Gastrocnemius medialis (tissue), 4 donors: ENCODE measurements at regions not wholly inside any gene's neighbourhood (a gene's known extent, or its start where the extent isn't known, plus 50 kb on each side); places are given as distances from the start of the nearest gene placed in this dataset.

Experiments
- ATAC-seq, 2 donors: fragments of 150-250 bp; one replicate each; pipeline ENCODE4 v1.9.1; 2016
- DNase-seq, 2 donors: peaks; one replicate each; pipeline ENCODE4 v3.0.0-alpha.2; 2019
- H3K27ac ChIP-seq, 4 donors: fragments of 200-600 bp; sonication (generic); 1 replicate in 1 of 4; 2 replicates in 3 of 4; pipeline ENCODE4 v1.5.1; 2016 to 2018; ENCODE audit warnings: mild to moderate bottlenecking in 2 of 4, moderate library complexity in 1 of 4
- H3K27me3 ChIP-seq, 3 donors: fragments of 200-600 bp; sonication (generic) in 2 of 3; 1 replicate in 1 of 3; 2 replicates in 2 of 3; pipeline versions ENCODE4 v1.5.1 to v1.6.0; 2016 to 2019; ENCODE audit warnings: mild to moderate bottlenecking in 1 of 3, moderate library complexity in 1 of 3
- H3K36me3 ChIP-seq, 2 donors: fragments of 200-600 bp; sonication (generic) in 1 of 2; one replicate each; pipeline ENCODE4 v1.5.1; 2017 to 2018
- H3K4me1 ChIP-seq, 2 donors: fragments of 200-600 bp; sonication (generic) in 1 of 2; one replicate each; pipeline ENCODE4 v1.5.1; 2016 to 2017; ENCODE audit warnings: mild to moderate bottlenecking in 2 of 2
- H3K4me3 ChIP-seq, 4 donors: fragments of 200-600 bp; sonication (generic) in 3 of 4; 1 replicate in 1 of 4; 2 replicates in 3 of 4; pipeline ENCODE4 v1.5.1; 2016 to 2019; ENCODE audit warnings: mild to moderate bottlenecking in 2 of 4
- H3K9me3 ChIP-seq, 3 donors: fragments of 200-600 bp; sonication (generic) in 2 of 3; 1 replicate in 1 of 3; 2 replicates in 2 of 3; pipeline ENCODE4 v1.5.1; 2016 to 2019
- POLR2A ChIP-seq, 2 donors: fragments of 450-650 bp; IDR thresholded peaks; one replicate each; pipeline ENCODE4 v1.6.1; 2017; ENCODE audit warnings: antibody characterized with exemption in 2 of 2, mild to moderate bottlenecking in 2 of 2, moderate library complexity in 2 of 2
- in situ Hi-C, 4 donors: fragments of 200-750 bp; cut with MboI; loops; one replicate each; pipeline versions ENCODE4 v1.15.0 to v1.8.0; 2017; ENCODE audit warnings: low sequenced_read_pairs in 4 of 4
- intact Hi-C: fragments of 100-400 bp; cut with DNase I; formaldehyde crosslinking; loops from one replicate; pipeline ENCODE4 v1.15.1; 2023; ENCODE audit warnings: low total_unique reads
- TF ChIP-seq, protein P1 (sequence below), 5 experiments: fragments of 450-650 bp in 3 of 5; fragments of 200-600 bp in 2 of 5; sonication (generic) in 2 of 5; IDR thresholded peaks in 4 of 5; conservative IDR thresholded peaks in 1 of 5; 1 replicate in 4 of 5; 2 replicates in 1 of 5; pipeline ENCODE4 v1.5.1; 2016 to 2019; ENCODE audit warnings: antibody characterized with exemption in 5 of 5, mild to moderate bottlenecking in 3 of 5, moderate library complexity in 3 of 5

DNA sequence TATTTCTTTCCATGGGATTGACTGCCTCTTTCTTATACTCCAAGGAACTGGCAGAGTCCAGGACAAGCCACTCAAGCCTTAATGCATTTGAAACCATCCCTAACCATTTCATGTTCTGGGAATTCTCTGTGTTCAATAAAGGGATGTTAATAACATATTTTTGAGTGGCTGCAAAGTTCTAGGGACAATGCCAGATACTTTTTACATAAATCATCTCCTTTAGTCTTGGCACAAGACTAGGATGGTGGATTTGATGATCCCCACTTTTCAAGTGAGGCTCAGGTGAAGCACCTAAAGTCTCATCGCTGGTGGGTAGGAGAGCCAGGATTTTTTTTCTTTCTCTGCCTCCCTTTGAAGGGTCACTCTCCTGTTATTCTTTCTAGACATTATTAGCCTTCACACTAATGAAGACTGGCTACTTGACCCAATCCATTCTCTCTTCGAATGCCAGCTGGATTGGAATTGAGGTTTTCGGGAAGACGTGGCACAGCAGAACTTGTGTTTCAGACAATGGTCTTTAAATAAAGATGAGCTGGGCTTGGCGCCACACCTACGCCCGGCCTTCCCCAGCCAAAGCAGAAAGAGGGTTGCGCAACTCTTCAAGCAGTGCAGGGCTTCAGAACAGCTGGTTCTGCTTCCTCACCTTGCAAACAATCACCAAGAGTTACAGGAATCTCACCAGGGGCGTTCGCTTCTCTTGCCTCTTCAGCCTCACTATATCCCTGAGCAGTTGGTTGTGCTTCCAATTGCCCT, 73.8 kb upstream of the BMPER start:
- peaks cover 21 to 22% of the 10 kb centered on the region in 2 donors for H3K4me1 ChIP-seq
- no peaks in the 10 kb centered on the region for H3K27me3 ChIP-seq
- H3K9me3 ChIP-seq, result no peaks in the 10 kb centered on the region
- H3K36me3 ChIP-seq, result no peaks in the 10 kb centered on the region
- in situ Hi-C loops, result no loop called here
- DNase-seq (peak; percentile 61 to 79), ATAC-seq (peak; percentile 89 to 95)
- TF ChIP-seq, protein P1, sequence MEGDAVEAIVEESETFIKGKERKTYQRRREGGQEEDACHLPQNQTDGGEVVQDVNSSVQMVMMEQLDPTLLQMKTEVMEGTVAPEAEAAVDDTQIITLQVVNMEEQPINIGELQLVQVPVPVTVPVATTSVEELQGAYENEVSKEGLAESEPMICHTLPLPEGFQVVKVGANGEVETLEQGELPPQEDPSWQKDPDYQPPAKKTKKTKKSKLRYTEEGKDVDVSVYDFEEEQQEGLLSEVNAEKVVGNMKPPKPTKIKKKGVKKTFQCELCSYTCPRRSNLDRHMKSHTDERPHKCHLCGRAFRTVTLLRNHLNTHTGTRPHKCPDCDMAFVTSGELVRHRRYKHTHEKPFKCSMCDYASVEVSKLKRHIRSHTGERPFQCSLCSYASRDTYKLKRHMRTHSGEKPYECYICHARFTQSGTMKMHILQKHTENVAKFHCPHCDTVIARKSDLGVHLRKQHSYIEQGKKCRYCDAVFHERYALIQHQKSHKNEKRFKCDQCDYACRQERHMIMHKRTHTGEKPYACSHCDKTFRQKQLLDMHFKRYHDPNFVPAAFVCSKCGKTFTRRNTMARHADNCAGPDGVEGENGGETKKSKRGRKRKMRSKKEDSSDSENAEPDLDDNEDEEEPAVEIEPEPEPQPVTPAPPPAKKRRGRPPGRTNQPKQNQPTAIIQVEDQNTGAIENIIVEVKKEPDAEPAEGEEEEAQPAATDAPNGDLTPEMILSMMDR (IDR thresholded peaks at IDR 0.05 in 4 of 5, conservative IDR thresholded peaks at IDR 0.05 in 1 of 5), result no peak
- TF ChIP-seq POLR2A (IDR thresholded peaks at IDR 0.05), result no peak
- intact Hi-C loops, result no loop called here
- peak overlapping the region; percentile 15 to 76 (median 34) for H3K27ac ChIP-seq
- H3K4me3 ChIP-seq, result peak overlapping the region in 1 of 4 donors; percentile 18

DNA sequence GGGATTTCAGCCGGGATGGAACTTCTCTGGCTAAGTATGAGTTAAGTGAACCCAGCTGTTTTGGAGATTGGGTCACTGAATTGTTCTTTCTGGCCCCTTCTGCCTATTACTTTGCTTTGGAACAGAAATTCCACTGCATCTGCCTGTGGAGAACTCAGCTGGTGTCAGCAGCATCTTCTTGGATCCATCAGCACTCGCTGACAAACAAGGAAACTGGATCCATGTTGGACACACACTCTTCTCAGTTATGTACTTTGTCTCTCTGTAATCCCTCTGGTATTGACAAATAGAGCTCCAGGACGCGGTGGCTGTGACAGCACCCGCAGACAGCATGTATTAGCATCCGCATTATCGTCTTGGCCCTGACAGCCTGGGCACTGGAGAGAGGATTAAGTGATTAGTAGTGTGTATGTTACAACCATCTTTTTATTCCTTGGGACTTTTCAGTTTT, 73.0 kb upstream of the BMPER start:
- in situ Hi-C loops, result no loop called here
- Histone ChIP-seq H3K27ac (peak overlapping the region; percentile 15 to 76 (median 34)), H3K36me3 (no peaks in the 10 kb centered on the region), H3K27me3 (no peaks in the 10 kb centered on the region), H3K9me3 (no peaks in the 10 kb centered on the region), H3K4me3 (peak overlapping the region in 1 of 4 donors; percentile 18), H3K4me1 (peaks cover 21 to 22% of the 10 kb centered on the region in 2 donors)
- peak; percentile 48 to 53 for DNase-seq
- TF ChIP-seq, protein P1 (IDR thresholded peaks at IDR 0.05 in 4 of 5, conservative IDR thresholded peaks at IDR 0.05 in 1 of 5), result no peak
- TF ChIP-seq POLR2A (IDR thresholded peaks at IDR 0.05), result no peak
- intact Hi-C loops, result no loop called here
- ATAC-seq, result peak; percentile 91 to 96

DNA sequence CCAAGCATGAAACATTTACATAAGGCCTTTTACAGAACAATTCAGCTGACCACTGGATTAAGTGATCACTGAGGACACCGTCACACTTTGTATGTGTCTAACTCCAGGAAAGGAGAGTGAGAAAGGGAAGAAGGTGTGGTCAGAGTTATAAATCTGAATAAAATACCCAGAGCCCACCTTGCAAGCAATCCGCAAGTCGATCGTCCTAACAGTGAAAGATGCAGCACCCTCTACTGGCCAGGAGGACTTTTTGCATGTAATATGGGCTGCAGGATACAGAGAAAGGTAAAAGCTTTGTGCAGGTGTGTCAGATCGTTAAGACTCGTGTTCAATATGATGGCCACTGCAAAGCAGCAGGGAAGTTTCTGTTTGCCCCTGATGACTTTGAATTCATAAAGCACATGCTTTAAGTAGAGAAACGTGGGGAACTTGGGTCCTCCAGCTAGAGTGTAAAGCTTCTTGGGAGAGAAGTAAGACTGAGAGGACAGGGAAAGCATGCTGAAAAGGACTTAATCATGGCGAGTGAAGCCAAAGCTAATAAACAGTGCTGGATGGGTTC, 68.5 kb upstream of the BMPER start:
- no peaks in the 10 kb centered on the region for H3K36me3 ChIP-seq
- intact Hi-C loops (no loop called here), in situ Hi-C loops (no loop called here)
- no peak for TF ChIP-seq POLR2A (IDR thresholded peaks at IDR 0.05)
- TF ChIP-seq, protein P1 (IDR thresholded peaks at IDR 0.05 in 4 of 5, conservative IDR thresholded peaks at IDR 0.05 in 1 of 5), result no peak
- H3K9me3 ChIP-seq, result no peaks in the 10 kb centered on the region
- peaks cover 11 to 12% of the 10 kb centered on the region in 2 donors for H3K4me1 ChIP-seq
- no peak overlapping the region for H3K27ac ChIP-seq
- no peaks in the 10 kb centered on the region for H3K27me3 ChIP-seq
- DNase-seq (no peak), ATAC-seq (no peak)
- H3K4me3 ChIP-seq, result no peak overlapping the region

DNA sequence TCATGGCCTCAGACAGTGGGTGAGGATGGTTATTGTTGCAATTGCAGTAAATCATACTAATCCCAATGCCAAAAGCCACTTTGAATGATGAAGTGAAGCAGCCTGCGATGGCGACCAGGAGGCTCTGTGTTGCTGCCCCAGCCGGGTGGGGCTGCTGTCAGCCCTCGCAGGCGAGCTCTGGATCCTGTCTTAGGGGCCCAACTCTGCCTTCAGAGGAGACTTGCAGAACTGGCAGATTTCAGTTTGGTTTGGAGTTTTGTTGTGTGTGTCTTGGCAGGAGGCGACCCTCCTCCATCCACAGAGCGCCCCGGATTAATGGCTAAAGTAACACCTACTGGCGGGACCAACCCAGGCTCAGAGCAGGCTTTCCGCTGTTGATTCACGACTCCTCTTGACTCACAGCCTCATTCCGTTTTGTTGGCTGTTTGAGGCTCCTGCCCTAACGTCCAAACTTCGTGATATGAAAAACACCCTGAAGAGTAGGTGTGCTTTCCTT, 67.9 kb upstream of the BMPER start:
- in situ Hi-C loops (no loop called here), intact Hi-C loops (no loop called here)
- no peak for TF ChIP-seq POLR2A (IDR thresholded peaks at IDR 0.05)
- TF ChIP-seq, protein P1 (IDR thresholded peaks at IDR 0.05 in 4 of 5, conservative IDR thresholded peaks at IDR 0.05 in 1 of 5), result no peak
- Histone ChIP-seq H3K27ac (no peak overlapping the region), H3K4me1 (peaks cover 5 to 7% of the 10 kb centered on the region in 2 donors), H3K27me3 (no peaks in the 10 kb centered on the region), H3K36me3 (no peaks in the 10 kb centered on the region), H3K4me3 (no peak overlapping the region), H3K9me3 (no peaks in the 10 kb centered on the region)
- DNase-seq (no peak), ATAC-seq (no peak)
